Kasumi-1 (cell line): ENCODE measurements at regions not wholly inside any gene's neighbourhood (a gene's known extent, or its start where the extent isn't known, plus 50 kb on each side); places are given as distances from the start of the nearest gene placed in this dataset.

Source experiments
- DNase-seq, 2 experiments: peaks; one replicate each; lab custom pipeline; 2025; lab: John Stamatoyannopoulos, UW

GRCh38 chr12:115464111-115464581, 780.2 kb upstream of the TBX3 start:
- no peak for DNase-seq

GRCh38 chr12:115461401-115461800, 777.4 kb upstream of the TBX3 start:
- DNase-seq, result no peak

DNA sequence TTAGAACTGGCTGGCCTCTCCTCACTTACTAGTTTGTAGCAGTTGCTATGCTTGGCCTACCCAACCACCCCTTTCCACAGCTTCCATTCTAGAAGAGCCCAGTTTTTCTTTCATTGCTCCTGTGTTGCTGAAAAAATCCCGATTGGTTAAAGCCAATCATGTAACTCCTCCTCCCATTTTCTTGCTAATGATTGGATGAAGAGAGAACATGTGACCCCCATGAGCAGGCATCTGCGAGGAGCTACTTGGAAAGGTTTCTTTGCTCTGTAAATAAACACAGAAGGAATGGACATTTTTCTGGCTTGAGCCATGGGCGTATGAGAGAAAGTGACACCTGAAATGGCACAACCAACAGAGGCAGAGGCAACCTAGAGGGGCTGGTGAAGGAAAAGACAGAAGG, 773.8 kb upstream of the TBX3 start:
- no peak for DNase-seq

GRCh38 chr12:115456946-115457689, 773.1 kb upstream of the TBX3 start:
- DNase-seq, result no peak

DNA sequence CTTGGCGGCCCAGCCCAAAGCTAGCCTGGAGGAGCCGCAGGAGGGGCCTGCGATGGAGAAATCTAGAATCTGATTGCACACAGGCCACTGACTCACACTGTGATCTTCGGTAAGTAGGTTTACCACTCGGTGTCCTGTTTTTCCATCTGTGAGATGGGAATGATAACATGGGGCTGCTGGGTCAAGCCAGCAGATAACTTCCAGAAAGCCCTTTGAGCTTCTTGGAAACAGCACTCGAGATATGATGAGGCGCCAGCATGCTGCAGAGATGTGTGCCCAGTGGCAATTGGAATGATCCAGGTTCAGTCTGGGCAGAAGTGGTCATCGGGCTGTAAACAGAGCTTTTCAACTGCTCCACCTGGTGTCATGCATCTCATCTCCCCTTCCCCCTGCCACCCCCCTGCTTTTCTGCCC, 771.3 kb upstream of the TBX3 start:
- no peak for DNase-seq

DNA sequence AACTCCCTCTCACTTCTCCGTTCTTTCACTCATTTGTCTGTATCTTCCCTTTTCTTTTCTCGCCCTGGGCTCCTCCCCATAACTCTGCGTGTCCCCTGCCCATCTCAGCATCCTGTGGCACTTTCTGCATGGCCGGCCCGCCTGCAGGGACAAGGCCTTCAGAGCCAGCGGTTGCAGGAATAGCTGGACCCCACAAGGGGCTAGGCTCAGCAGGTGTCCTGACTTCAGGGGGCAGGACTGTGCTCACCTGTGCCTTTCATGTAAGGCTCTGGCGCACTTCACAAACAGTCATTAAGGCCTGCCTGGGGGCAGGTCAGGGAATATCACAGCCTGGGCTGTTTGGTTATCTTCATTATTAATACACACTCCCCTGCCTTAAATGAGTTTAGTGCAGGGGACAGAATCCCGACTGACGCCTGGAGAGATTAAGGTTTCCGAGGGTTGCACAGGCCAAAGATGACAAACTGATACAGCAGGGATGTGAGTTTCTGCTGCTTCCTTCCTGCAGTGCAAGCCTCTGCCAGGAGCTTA, 768.8 kb upstream of the TBX3 start:
- DNase-seq, result no peak

GRCh38 chr12:115451780-115452736, 768.1 kb upstream of the TBX3 start:
- DNase-seq, result no peak

DNA sequence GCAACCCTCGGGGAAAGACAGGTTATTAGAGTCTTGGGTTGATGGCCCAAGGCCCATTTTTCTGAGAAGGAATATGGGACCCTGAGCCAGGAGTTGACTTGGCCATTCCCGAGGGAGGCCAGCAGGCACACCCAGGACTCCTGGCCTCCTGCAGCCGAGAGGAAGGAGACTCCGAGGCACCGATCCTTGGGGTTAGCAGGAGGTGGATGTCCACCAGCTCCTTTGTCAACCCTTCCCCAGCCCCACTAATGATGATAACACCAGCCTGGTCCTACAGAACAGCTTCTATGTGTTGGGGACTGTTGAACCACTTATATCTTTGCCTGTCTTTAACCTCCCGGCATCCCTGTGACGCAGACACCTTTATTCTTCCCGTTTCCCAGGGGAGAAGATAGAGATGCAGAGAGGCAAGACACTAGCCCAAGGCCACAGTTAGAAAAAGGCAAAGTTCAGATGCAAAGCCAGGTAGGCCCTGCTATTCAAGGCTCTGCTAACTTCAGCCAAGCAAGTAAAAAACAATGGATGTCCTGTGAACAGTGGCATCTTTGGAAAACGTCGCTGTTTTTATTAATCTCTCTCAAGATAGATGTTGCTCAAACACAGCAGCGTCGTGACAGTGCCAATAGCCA, 767.3 kb upstream of the TBX3 start:
- no peak for DNase-seq

DNA sequence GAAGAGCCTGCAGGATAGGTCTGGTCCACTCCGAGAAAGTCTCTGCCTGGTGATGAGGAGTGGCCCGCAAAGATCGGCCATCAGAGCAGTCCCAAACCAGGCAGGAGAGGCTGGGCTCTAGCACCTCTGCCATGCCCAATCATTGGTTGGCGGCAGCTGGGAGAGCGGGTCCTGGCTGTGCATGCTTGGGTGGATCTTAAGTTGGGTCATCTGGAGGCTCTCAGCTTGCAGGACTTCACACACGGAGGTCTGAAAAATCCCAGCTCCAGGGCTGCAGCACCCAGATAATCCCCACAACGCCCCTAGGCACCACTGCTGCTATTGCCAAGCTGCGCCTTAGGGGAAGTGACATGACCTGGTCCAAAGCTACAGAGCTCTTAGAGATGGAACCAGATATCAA, 766.7 kb upstream of the TBX3 start:
- DNase-seq, result no peak

DNA sequence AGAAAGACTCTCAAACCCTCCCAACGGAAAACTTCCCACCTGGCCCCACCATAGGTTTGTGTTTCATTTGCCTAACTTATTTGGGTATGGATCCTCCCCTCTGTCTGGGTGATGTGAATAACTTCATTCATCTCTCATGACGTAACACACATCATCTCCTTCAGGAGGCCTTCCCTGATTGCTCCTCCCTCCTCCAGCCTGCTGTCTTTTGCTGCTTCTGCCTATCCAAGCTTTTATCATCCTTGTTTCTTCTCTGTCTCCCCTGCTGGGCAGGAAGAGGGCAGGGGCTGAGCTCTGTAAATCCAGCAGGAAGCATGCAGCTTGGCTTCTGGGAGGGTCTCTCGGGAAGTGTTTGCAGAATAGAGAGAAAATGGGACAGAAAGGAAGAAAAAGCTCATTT, 766.0 kb upstream of the TBX3 start:
- DNase-seq, result no peak

GRCh38 chr12:115449526-115449925, 765.6 kb upstream of the TBX3 start:
- no peak for DNase-seq

GRCh38 chr12:115444346-115444745, 760.4 kb upstream of the TBX3 start:
- no peak for DNase-seq

DNA sequence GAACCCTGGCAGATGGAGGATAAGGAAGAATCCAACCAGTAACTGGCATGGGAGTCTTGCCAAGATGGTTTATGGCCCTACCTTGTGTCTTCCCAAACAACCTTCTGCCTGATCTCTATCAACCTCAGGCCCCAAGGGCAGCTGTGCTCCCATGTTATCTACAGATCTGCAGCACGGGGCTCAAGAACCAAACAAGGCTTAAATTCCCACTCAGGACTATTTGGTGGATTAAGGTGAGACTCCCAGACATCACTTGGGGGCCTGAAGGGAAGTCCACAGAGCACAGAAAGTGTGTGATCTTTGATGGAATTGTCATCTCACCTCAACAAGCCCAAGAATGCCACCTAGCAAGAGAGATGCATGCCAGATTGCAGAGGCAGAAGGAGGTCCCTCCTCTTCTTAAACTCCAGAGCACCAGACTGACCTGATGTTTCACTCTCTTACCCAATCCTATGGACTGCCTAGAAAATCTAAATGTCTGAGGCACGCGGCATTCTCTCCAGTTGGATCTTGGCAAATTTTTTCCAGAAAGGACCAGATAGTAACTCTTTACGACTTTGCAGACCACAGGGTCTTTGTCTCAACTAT, 759.5 kb upstream of the TBX3 start:
- no peak for DNase-seq

DNA sequence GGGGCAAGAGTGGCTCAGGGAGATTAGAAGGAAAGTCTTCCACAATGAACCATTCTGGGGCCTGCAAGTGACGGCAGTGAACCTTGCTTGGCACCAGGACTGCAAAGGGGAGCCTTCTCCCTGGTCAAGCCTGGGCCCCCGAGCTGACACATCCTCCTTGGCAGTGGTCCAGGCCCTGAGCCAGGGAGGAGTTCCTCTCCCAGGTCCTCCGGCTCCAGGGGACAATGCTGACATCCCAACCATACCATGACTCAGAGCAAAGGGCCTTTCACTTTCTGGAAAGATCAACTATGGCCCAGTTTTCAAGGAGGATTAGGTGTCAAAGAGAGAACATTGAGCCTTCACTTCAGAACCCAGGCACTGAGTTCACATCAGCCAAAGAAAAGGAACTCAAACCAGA, 756.5 kb upstream of the TBX3 start:
- no peak for DNase-seq

- no peak for DNase-seq
Observed at GRCh38 chr12:115439008-115439601, 755.1 kb upstream of the TBX3 start.

- DNase-seq, result no peak
Observed at GRCh38 chr12:115438314-115438713, 754.3 kb upstream of the TBX3 start.

GRCh38 chr12:115437061-115437567, 753.1 kb upstream of the TBX3 start:
- DNase-seq, result no peak

DNA sequence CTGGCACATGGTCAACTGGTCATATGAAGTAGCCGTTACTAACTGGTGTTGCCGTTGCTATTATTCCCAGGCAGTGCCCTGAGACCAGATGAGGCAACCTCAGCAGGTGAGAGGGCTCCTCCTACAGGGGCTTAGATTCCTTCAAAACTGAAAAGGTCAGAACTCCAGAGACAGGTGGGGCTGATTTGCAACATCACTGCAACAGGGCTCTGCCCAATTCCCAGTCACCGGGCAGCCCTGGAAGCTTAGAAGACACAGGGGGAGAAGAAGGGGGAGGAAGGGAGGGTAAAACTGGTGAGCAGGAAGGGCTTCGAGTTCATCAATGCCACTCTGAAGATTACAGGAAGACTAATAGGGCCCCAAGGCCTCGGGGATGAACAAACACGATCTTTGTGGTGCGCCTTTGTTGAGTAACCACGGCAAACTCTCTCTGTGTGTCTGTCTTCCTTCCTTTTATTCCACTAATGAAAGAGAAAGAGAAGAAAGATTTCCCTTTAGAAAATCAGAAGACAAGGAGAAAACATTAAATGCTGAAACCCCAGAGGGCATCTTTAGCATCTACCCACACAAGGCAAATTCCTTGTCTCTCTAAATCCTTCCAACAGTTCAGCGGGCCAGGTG, 749.1 kb upstream of the TBX3 start:
- DNase-seq, result no peak

- DNase-seq, result no peak
Observed at GRCh38 chr12:115430636-115431035, 746.7 kb upstream of the TBX3 start.

DNA sequence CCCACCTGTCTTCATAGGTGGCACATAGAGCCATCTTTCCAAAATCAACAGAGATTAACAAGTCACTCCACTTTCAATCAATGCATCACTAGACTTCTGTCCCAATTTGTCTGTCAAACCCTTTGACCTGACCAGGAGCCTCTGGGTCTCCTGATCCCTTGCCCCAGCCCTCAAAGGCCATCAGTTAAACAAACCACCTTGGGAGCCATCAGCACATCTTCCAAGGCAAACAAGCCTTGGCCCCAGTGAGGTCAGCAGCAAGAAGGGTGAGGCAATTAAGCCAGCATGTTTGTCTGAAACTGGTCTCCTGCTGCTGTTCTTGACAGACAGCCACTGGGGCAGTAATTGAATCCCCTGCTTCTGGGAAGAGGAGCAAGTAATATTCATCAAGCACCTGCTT, 742.8 kb upstream of the TBX3 start:
- DNase-seq, result no peak

GRCh38 chr12:115424003-115424402, 740.0 kb upstream of the TBX3 start:
- no peak for DNase-seq
